ENCODE measurements at regions not wholly inside any gene's neighbourhood (a gene's known extent, or its start where the extent isn't known, plus 50 kb on each side); places are given as distances from the start of the nearest gene placed in this dataset.

DNA sequence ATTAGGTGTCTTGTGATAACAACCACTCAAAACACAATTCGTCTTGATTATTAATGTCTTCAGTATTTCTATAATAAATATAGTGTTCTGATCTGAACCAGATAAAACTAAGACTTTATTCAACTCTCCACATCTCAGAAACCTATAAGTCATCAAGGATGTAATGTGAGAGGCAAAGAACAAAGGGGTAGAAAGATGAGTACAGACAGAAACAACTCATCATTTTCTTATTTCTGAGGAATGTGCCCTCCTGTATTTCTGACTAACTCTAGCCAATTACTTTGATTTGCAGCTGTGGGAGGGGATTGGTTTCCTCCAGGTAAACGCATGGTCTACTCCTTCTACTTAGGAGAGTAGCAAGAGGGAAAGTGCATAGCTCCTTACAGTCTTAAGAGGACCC, 73.7 kb upstream of the ST6GALNAC5 start:
- TF ChIP-seq, protein P1, sequence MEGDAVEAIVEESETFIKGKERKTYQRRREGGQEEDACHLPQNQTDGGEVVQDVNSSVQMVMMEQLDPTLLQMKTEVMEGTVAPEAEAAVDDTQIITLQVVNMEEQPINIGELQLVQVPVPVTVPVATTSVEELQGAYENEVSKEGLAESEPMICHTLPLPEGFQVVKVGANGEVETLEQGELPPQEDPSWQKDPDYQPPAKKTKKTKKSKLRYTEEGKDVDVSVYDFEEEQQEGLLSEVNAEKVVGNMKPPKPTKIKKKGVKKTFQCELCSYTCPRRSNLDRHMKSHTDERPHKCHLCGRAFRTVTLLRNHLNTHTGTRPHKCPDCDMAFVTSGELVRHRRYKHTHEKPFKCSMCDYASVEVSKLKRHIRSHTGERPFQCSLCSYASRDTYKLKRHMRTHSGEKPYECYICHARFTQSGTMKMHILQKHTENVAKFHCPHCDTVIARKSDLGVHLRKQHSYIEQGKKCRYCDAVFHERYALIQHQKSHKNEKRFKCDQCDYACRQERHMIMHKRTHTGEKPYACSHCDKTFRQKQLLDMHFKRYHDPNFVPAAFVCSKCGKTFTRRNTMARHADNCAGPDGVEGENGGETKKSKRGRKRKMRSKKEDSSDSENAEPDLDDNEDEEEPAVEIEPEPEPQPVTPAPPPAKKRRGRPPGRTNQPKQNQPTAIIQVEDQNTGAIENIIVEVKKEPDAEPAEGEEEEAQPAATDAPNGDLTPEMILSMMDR (IDR thresholded peaks at IDR 0.05; ENCODE audit: unreplicated experiment): no peak
- ChIA-PET POLR2A (no interaction called here), CTCF (no interaction called here)
- no peaks in the 10 kb centered on the region for H3K27me3 Mint-ChIP-seq (ENCODE audit: insufficient read depth, unreplicated experiment)
- no peak for DNase-seq (ENCODE audit: unreplicated experiment)
- no peaks in the 10 kb centered on the region for H3K9me3 Mint-ChIP-seq (ENCODE audit: unreplicated experiment)
- no TSS peak for BruUV-seq (replicated peaks)
- intact Hi-C loops (cut with micrococcal nuclease): no loop called here
- no peaks in the 10 kb centered on the region for H3K4me1 Mint-ChIP-seq (ENCODE audit: insufficient read depth, unreplicated experiment)
- no peaks in the 10 kb centered on the region for H3K36me3 Mint-ChIP-seq (ENCODE audit: insufficient read depth, unreplicated experiment)
- no peak overlapping the region for H3K27ac Mint-ChIP-seq (ENCODE audit: low read depth, unreplicated experiment)
- H3K4me3 Mint-ChIP-seq (ENCODE audit: unreplicated experiment): no peak overlapping the region

DNA sequence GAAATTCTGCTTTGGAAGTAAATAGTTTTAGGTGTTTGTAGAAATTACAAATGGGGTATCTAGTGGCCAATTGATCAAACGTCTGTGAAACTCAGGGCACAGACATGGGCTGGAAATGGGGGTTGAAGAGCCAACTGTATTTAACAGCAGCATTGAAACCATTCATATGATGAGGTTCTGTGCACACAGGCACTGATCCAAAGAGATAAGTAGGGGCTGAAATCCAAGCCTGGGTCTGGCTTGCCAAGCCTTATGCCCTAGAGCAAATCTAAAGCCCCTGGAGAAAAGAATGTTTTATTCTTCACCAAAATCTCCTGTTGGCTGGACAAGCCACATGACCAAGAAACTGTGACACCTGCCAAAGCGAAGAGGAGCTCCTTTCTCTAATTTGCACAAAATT, 67.6 kb upstream of the ST6GALNAC5 start:
- POLR2A ChIA-PET: interaction anchor here (0.8 kb wide), 1 partner anchor 138 kb away, joined by 3 read pairs; no protein-coding TSS in a partner anchor
- intact Hi-C loops (cut with micrococcal nuclease): no loop called here
- H3K9me3 Mint-ChIP-seq (ENCODE audit: unreplicated experiment): no peaks in the 10 kb centered on the region
- H3K27ac Mint-ChIP-seq (ENCODE audit: low read depth, unreplicated experiment): no peak overlapping the region
- TF ChIP-seq, protein P1 (IDR thresholded peaks at IDR 0.05; ENCODE audit: unreplicated experiment): no peak
- no peak overlapping the region for H3K4me3 Mint-ChIP-seq (ENCODE audit: unreplicated experiment)
- no TSS peak for BruUV-seq (replicated peaks)
- no peak for DNase-seq (ENCODE audit: unreplicated experiment)
- H3K27me3 Mint-ChIP-seq (ENCODE audit: insufficient read depth, unreplicated experiment): no peaks in the 10 kb centered on the region
- no peaks in the 10 kb centered on the region for H3K36me3 Mint-ChIP-seq (ENCODE audit: insufficient read depth, unreplicated experiment)
- CTCF ChIA-PET: no interaction called here
- H3K4me1 Mint-ChIP-seq (ENCODE audit: insufficient read depth, unreplicated experiment): no peaks in the 10 kb centered on the region

DNA sequence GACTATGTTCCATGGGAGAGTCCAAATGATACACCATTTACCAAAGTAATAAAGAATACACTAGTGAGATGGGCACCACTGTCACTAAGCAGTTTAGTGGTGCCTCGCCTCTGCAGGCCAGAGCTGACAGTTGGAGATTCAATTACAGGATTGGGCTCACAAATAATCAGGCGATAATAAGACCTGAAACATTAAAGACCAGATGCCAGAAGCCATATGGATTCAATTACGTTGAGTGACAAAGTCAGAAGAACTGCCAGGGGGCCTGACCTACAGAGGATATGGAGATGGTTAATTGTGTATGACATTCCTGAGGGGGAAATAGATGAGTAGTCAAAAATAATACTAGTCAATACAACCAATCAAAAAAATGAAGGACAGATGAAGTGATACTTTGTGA, 65.2 kb upstream of the ST6GALNAC5 start:
- no TSS peak for BruUV-seq (replicated peaks)
- Mint-ChIP-seq H3K27ac (ENCODE audit: low read depth, unreplicated experiment) (no peak overlapping the region), H3K4me1 (ENCODE audit: insufficient read depth, unreplicated experiment) (no peaks in the 10 kb centered on the region), H3K36me3 (ENCODE audit: insufficient read depth, unreplicated experiment) (no peaks in the 10 kb centered on the region), H3K27me3 (ENCODE audit: insufficient read depth, unreplicated experiment) (no peaks in the 10 kb centered on the region), H3K9me3 (ENCODE audit: unreplicated experiment) (no peaks in the 10 kb centered on the region), H3K4me3 (ENCODE audit: unreplicated experiment) (no peak overlapping the region)
- TF ChIP-seq, protein P1 (IDR thresholded peaks at IDR 0.05; ENCODE audit: unreplicated experiment): no peak
- ChIA-PET POLR2A (no interaction called here), CTCF (interaction anchor here (0.6 kb wide), 1 partner anchor 39 kb away, joined by 3 read pairs; no protein-coding TSS in a partner anchor)
- no peak for DNase-seq (ENCODE audit: unreplicated experiment)
- intact Hi-C loops (cut with micrococcal nuclease): no loop called here

DNA sequence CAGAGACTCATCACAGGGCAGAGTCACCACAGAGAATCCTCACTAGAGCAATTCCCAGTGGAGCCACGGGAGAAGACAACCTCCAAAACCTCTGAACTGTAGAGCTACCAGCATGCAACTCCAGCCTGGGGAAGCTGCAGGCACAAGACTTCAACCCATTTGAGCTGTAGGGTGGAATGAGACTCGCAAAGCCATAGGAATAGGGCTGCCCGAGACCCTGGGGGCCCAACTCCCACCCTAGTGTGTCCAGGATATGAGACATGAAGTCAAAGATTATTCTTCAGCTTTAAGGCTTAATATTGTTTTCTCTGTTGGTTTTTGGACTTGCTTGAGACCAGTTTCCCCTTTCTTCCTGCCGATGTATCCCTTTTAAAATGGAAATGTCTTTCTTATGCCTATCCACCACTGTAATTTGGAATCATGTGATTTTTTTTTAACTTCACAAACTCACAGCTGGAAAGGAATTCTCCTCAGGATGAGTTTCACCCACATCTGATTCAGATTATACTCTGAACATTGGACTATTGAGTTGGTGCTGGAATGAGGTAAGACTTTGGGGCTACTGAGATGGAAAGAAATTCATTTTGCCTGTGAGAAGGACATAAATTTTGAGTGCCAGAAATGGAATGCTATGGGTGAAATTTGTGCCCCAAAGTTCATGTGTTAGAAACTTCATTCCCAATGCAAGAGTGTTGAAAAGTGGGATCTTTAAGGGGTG, 59.6 kb upstream of the ST6GALNAC5 start:
- Mint-ChIP-seq H3K36me3 (ENCODE audit: insufficient read depth, unreplicated experiment) (no peaks in the 10 kb centered on the region), H3K27ac (ENCODE audit: low read depth, unreplicated experiment) (no peak overlapping the region), H3K9me3 (ENCODE audit: unreplicated experiment) (no peaks in the 10 kb centered on the region), H3K27me3 (ENCODE audit: insufficient read depth, unreplicated experiment) (peaks cover 6% of the 10 kb centered on the region), H3K4me1 (ENCODE audit: insufficient read depth, unreplicated experiment) (no peaks in the 10 kb centered on the region), H3K4me3 (ENCODE audit: unreplicated experiment) (no peak overlapping the region)
- CTCF ChIA-PET: no interaction called here
- DNase-seq (ENCODE audit: unreplicated experiment): no peak
- TF ChIP-seq, protein P1 (IDR thresholded peaks at IDR 0.05; ENCODE audit: unreplicated experiment): no peak
- POLR2A ChIA-PET: no interaction called here
- BruUV-seq (replicated peaks): no TSS peak
- intact Hi-C loops (cut with micrococcal nuclease): no loop called here

All from MCF 10A (cell line).